A204.1 (cell line): ENCODE measurements at regions not wholly inside any gene's neighbourhood (a gene's known extent, or its start where the extent isn't known, plus 50 kb on each side); places are given as distances from the start of the nearest gene placed in this dataset.
"Not testable (repeated sequence)": the region's sequence is repeated elsewhere in the genome, so short reads cannot be mapped to it uniquely, and the experiment has no call there.

Experiments
- FAIRE-seq: peaks from 2 replicates; lab custom pipeline; 2012; peaks lifted over from hg19 to GRCh38; lab: Jason Lieb, UNC

DNA sequence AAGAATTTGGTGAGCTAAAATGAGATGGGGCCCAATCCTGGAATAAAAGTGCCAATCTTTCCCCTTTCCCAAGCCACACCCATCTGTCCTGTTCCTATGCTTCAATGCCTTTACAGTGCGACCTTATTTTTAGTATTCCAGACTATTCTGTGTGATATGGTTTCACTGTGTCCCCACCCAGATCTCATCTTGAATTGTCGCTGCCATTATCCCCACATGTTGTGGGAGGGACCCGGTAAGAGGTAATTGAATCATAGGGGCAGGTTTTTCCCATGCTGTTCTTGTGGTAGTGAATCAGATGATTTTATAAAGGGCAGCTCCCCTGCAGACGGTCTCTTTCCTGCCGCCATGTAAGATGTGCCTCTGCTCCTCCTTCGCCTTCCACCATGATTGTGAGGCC is 129.3 kb upstream of the KIF26B start:
- no peak for FAIRE-seq

DNA sequence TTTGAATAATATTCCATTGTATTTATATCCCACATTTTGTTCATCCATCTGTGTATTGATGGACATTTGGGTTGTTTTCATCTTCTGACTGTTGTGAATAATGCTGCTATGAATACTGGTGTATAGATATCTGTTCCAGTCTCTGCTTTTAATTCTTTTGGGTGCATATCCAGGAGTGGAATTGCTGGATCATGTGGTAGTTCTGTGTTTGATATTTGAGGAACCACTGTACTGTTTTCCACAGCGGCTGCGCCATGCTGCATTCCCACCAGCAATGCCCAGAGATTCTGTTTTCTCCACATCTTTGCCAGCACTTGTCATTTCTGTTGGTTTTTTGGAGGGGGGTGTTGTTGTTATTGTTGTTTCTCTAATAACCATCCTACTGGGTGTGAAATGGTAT is 131.6 kb upstream of the KIF26B start:
- FAIRE-seq, result no peak

DNA sequence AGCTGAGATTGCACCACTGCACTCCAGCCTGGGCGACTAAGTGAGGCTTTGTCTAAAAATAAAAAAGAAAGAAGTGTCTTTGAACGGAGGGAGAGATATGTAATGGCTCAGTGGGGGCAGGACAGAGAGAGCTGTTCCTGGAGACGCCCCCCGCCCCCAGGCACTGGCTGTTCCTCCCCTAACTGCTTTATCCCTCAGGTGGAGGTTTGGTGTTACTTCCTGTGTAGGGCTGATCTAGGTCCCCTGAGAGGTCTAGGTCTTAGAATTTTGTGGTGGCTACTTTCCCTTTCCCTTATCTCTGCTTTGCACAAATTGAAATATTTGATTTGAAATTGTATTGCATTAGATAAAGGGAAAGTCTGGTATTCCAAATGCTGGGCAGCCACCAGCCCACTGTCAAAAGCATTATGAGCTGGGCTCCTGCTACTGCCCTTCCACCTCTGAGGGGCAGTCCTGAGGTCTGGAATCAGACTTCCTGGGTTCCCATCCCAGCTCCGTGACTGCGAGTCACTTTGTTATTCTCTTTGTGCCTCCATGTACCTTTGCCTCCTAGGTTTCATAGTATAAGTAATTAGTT is 134.8 kb upstream of the KIF26B start:
- no peak for FAIRE-seq

DNA sequence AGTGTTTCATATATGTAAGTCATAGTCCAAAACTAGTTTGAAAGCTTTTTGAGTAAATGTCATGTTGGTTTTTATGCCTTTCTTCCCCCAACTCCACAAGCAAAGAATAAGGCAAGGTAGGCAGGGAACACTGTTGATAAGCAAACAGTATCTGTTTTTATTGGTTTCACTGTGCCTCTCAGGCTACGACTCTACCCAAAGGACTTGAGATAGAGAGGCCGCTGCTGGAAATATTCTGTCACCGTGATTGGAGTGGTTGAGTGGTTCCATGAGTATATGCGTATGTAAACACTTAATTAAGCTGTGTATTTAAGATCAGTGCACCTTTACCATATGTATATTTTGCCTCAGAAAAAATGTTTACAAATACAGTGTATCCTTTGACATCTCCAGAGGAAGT is 138.1 kb upstream of the KIF26B start:
- FAIRE-seq, result no peak

DNA sequence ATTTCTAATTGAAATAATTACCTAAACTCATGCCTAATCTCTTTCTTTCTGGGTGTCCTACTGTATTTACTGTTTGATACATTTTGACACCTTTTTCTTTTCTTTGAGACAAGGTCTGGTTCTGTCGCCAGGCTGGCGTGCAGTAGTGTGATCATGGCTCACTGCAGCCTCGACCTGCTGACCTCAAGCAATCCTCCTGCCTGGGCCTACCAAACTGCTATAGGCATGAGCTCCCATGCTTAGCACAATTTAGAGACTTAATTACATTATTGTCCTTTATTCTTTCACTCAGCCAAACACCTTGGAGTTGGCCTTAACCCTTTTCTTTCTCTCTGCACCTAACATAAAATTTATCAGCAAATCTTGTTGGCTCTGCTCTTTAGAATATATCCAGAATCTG is 139.8 kb upstream of the KIF26B start:
- no peak for FAIRE-seq

DNA sequence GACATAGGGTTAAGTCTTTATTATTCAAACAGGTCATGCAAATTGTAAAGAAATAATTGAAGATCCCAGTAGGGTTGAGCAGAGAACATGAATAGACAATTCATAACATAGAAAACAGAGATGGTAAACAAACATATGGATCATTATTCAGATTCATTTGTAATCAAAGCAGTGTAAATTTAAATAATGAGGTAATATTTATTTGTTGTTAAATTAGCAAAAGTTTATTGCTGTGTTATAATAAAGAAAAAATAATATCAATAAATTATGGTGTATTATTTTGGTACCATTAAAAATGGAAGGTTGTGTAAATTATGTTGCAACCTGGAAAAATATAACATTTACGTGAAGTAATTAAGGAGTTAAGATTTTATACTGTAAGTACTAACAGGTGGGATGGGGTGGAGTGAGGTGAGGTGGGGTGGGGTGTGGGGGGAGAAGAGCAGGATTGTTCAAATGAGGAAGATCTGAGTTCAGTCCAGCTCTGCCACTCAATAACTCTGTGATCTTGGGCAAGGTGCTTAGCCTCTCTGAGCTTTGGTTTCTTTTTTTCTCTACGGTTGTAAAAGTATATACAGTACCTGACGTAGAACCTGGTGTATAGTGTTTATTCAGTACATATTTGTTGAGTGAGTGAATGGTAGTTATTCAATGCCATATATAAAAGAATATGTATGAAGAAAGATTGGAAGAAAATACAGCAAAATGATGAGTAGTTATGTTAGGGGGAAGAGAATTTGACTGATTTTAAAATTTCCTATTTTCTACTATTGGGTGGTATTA is 140.3 kb upstream of the KIF26B start:
- FAIRE-seq, result no peak

DNA sequence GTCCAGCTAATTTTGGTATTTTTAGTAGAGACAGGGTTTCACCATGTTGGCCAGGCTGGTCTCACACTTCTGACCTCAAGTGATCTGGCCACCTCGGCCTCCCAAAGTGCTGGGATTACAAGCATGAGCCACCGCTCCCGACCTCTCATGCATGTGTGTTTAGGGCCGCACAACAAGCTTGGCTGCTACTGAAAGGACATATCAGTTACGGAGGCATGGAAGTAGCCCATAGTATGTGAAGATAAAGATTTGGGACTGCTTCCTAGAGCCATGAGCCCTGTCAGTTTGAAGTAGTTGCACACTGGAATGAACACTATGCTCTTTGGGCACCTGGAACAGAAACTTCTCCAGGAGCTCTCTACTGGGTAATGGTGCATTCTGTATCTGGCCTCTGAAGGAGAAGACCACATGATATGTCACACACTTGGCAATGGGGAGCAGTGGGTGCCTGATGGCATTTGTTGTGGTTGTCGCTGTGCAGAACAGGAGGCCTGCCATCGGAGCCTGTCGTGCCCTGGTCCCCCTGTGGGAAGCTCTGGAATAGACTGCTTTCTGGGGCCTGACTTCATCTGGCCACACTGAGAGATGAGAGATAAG is 144.7 kb upstream of the KIF26B start:
- no peak for FAIRE-seq

DNA sequence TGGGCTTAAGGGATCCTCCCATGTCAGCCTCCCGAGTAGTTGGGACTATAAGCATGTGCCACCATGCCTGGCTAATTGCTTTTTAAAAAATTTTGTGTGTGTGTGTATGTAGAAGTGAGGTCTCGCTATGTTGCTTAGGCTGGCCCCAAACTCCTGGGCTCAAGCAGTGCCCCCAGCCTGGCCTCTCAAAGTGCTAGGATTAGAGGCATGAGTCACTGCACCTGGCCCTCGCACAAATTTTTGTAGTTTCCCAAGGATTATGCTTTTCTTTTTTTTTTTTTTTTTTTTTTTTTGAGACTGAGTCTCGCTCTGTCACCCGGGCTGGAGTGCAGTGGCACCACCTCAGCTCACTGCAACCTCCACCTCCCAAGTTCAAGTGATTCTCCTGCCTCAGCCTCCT is 144.4 kb upstream of the HNRNPU start:
- FAIRE-seq, result no peak

DNA sequence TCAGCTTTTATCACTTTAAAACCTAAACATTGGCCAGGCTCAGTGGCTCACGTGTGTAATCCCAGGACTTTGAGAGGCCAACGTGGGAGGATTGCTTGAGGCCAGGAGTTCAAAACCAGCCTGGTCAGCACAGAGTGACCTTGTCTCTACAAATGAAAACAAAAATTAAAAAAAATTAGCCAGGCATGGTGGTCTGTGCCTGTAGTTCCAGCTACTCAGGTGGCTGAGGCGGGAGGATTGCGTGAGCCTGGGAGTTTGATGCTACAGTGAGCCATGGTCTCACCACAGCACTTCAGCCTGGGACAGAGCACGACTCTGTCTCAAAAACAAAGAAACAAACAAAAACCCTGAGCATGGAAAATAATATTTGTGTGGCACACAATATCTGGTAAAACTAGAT is 143.5 kb upstream of the HNRNPU start:
- no peak for FAIRE-seq

DNA sequence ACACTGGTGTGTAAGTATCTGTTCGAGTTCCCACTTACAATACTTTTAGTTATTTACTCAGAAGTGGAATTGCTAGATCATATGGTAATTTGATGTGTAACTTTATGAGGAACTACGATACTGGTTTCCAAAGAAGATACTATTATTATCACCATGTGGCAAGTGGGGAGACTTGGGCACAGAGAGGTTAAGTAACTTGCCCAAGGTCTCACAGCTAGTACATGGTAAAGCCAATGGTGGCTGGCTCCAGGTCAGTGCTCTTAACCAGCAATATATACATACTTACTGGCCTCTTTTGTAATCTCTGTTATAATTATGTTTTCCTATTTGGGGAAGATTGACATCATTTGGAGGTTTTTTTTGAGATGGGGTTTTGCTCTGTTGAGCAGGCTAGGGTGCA is 138.9 kb upstream of the HNRNPU start:
- no peak for FAIRE-seq

DNA sequence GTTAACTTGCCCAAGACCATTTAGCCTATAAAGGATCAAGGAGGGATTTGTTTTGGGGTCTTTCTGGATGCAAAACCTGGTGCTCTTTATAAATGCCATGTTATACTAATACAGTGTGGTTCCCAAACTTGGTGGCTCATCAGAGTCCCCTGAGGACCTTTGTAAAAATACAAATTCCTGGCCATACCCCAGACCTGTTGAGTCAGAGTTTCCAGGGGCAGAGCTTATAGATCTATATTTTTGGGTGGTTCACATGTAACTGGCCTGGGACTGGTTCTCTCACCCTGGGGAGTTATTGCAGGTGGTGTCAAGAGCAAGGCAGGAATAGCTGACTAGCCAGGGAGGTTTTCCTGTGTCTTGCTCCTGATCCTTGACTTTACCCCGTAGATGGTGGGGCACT is 136.9 kb upstream of the HNRNPU start:
- FAIRE-seq, result no peak

DNA sequence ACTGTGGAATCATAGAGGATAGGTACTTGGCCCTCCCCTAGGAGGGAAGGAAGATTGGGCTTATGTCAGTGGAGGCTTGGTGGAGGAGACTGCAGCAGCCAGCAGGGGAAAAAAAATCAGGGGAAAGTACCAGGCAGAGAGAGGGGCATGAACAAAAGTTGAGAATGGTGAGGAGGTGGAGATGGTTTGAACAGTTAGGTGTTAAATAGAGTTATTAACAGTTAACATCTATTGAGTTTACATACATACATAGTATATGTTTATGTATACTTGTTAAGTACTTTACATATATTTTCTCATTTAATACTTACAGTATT is 136.5 kb upstream of the HNRNPU start:
- FAIRE-seq, result no peak

DNA sequence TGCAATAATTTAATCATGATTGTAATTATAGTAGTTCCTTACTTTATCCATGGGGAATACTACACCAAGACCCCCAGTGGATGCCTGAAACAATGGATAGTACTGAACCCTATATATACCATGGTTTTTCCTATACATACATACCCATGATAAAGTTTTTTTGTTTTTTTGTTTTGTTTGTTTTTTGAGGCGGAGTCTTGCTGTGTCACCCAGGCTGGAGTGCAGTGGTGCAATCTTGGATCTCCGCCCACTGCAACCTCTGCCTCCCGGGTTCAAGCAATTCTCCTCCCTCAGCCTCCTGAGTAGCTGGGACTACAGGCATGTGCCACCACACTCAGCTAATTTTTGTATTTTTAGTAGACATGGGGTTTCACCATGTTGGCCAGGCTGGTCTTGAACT is 135.3 kb upstream of the HNRNPU start:
- not testable (repeated sequence) for FAIRE-seq

DNA sequence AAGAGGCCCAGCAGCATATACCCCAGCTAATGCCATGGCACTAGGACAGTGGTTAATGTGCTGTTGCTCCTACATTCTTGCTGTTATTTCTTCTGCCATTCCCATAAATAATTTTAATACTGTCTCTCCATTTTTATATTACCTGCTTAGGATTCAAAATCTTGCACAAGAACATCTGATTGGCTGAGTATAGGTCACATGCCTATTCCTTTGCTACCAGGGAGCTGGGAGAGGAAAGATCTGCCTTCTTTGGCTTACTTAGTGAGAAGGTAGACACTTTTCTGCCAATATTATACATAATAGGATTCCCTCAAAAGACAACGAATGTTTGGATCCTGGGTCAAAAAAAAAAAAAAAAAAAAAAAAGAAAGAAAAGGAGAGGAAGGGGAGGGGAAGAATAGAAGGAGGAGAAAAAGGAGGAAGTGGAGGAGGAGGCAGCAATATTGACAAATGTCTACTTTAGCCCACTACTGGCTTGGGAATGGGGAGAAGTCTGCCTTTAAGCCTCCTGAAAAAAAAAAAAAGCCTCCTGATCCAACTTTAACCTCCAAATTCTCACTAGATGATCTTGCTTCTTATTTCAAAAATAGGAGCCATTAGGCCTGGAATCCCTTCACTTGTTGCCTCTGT is 134.5 kb upstream of the HNRNPU start:
- no peak for FAIRE-seq

DNA sequence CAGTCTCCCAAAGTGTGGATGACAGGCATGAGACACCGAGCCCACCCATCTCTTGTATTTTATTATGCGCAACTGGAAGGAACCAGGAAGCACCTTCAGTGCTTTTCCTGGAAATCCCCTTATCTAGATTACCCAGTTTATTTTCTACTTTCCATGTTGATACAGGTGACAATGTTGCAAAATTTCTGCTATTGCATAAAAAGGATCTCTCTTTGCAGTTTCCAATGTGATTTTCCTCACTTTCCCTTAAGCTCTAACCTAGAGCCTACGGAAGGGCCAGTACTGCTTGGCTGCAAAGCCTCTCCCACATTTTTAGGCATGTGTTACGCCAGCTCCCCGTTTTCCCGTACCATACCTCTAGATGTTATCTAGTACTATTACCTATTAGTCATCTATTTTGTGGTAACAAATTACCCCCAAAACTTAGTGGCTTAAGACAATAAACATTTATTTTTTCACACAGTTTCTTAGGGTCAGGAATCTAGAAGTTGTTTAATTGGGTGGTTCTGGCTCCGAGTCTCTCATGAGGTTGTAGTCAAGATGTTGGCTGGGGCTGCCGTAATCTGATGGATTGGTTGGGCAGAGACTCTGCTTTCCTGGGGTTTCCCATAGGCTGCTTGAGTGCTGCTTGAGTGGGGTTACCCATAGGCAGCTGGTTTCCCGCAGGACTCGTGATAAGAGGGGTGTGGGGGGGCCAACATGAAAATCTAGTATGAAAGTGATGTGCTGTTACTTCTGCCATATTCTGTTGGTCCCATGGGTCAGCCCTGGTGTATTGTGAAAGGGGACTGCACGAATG is 131.5 kb upstream of the HNRNPU start:
- FAIRE-seq, result no peak

DNA sequence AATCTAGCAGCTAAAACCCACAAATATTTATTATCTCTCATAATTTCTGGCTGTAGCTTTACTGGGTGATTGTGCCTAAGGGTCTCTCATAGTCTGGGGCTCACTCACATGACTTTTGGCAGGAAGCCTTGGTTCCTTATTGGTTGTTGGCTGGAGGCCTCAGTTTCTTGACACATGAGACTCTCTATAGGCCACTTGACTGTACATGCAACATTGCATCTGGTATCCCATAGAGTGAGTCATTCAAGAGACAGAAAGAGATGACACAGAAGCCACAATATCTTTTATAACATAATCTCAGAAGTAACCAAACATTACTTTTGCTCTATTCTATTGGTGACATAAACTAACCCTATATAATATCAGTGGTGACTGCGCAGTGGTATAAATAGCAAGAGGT is 128.5 kb upstream of the HNRNPU start:
- no peak for FAIRE-seq

DNA sequence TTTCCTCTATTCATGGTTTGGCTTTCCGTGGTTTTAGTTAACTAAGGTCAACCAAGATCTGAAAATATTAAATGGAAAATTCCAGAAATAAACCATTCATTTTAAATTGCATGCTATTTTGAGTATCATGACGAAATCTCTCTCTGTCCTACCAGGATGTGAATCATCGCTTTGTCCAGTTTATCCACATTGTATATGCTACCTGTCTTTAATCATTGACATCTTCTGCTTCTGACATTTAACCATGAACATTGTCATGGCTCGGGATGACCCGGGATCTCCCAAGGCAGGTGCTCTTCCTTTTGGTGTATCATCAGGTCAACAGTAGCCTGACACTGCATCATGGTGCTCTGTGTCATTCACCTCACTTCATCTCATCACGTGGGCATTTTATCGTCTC is 125.5 kb upstream of the HNRNPU start:
- FAIRE-seq, result no peak

DNA sequence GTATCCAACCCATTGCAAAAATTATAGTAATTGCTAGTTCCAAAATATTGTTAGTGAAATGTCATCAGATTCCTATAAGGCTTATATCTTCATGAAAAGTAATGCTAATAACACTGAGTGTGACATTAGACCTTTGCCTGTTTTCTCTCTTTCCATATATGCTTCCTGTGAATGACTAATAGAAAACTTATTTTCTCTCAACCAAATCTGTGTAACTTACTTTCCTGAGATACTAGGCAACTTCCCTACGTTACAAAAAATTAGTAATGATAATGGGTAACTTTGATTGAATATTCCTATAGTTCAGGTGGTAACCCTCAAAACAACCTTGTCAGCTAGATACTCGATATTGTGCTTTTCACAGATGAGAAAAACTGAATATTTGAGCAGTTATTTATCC is 124.2 kb upstream of the HNRNPU start:
- FAIRE-seq, result no peak

DNA sequence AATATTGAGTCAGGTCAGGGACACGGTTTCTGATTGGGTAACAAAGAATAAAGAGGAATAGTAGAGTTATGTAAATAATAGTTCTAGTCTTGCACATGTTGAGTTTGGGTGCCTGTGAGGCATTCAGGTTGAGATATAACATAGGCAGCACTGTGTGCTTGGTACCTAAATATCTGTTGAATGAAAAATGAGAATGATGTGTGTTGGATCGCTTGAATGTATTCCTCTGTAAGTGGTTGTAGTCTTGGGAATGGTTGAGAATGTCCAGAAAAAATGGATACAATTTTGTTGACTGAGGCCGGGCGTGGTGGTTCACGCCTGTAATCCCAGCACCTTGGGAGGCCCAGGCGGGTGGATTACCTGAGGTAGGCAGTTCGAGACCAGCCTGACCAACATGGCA is 116.3 kb upstream of the HNRNPU start:
- FAIRE-seq, result no peak

DNA sequence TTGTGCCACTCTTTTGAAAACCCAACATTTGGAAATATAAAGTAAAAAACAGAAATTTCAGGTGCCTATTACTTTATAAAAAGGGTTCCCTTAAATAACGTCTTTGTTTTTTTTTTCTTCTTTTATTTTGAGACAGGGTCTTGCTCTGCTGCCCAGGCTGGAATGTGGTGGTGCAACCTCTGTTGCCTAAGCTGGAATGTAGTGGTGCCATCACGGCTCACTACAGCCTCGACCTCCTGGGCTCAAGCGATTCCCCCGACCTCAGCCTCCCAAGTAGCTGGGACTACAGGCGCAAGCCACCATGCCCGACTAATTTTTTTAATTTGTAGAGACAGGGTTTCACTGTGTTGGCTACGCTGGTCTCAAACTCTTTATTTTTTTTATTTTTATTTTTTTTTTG is 110.2 kb upstream of the HNRNPU start:
- FAIRE-seq, result no peak

DNA sequence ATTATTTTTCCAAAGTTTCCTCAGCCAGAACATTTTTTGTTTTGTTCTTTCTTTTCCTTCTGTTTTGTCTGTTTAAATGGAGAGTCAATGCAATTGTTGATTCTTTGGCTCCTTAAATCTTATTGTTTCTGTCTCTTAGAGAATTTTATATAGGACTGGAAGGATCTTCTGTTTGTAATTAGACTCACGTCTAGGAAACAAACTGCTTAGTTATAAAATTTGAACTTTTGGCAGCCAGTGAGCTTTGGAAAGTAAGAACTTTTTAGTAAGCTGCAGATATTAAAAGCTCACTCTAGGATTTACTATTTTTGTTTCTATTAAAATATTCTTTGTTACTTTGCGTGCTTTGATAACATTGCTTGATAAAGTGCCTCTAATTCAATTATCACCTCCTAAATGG is 109.8 kb upstream of the HNRNPU start:
- FAIRE-seq, result no peak

DNA sequence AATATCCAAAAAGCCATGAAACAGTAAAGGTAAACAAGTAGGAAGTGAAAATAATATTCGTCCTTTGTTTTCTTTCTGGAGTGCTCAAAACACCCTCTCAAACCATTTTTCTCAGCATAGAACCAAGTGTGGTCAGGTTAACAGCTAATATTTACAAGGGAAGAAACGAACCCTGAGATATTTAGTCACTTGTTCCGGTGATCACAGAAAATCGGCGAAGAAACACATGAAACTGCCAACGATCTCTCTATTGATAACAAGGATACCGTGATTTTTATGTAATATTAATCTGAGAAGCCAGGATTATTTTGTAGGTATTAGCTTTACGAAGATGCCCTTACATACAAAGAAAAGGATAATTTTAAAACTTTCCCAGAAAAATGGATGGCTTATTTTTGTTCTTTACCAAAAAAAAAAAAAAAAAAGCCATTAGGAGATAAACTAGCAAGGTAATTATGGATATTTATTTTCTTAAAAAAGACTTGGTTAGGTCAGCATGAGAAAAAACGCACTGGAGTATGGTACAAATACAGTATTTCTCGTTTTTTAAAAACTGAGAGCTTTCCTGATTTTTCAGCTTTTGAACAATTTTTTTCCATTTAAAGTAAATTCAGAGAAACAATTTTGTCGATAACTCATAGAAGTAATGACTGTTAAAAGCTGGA is 107.3 kb upstream of the HNRNPU start:
- peak; percentile 35 for FAIRE-seq
